ENCODE measurements at regions not wholly inside any gene's neighbourhood (a gene's known extent, or its start where the extent isn't known, plus 50 kb on each side); places are given as distances from the start of the nearest gene placed in this dataset.

DNA sequence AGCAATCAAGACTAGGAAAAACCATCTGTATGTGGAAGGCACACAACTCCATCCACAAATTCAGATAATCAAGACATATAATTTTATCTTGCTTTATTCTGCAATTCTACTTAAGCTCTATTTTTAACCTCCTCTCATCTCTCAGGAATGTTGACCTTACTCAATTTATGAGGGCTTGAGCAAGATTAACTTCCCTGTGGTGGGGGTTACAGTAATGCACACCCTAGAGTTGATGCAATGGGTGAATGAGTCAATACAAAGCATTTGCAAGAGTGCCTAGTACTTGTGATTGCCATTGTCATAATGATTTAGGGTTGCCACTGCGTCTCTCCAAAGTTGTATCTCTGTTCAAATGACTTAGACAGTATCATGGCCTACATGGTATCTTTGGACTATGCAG is 1598.4 kb upstream of the TMEM132C start:
- Histone ChIP-seq H3K4me2 (ENCODE audit: low read length) (no peak overlapping the region), H2AFZ (ENCODE audit: low read length) (no peak overlapping the region), H3K27ac (ENCODE audit: low read depth, low read length, poor library complexity, severe bottlenecking) (no peak overlapping the region), H3K9ac (ENCODE audit: low read length) (no peak overlapping the region), H3K27me3 (ENCODE audit: insufficient read depth, low read length) (no peaks in the 10 kb centered on the region), H3K9me3 (ENCODE audit: low read length) (no peaks in the 10 kb centered on the region), H3K4me1 (ENCODE audit: insufficient read depth, low read length, severe bottlenecking) (no peaks in the 10 kb centered on the region), H4K20me1 (ENCODE audit: insufficient read depth, low read length) (no peaks in the 10 kb centered on the region), H3K79me2 (ENCODE audit: insufficient read depth, low read length) (no peaks in the 10 kb centered on the region), H3K4me3 (ENCODE audit: low read depth, low read length, poor library complexity, severe bottlenecking) (no peak overlapping the region), H3K9me2 (ENCODE audit: low read depth, low read length) (no peaks in the 10 kb centered on the region), H3K36me3 (ENCODE audit: insufficient read depth, low read length) (no peaks in the 10 kb centered on the region), H3F3A (ENCODE audit: insufficient read depth, low read length) (no peaks in the 10 kb centered on the region)
- TF ChIP-seq, protein P1, sequence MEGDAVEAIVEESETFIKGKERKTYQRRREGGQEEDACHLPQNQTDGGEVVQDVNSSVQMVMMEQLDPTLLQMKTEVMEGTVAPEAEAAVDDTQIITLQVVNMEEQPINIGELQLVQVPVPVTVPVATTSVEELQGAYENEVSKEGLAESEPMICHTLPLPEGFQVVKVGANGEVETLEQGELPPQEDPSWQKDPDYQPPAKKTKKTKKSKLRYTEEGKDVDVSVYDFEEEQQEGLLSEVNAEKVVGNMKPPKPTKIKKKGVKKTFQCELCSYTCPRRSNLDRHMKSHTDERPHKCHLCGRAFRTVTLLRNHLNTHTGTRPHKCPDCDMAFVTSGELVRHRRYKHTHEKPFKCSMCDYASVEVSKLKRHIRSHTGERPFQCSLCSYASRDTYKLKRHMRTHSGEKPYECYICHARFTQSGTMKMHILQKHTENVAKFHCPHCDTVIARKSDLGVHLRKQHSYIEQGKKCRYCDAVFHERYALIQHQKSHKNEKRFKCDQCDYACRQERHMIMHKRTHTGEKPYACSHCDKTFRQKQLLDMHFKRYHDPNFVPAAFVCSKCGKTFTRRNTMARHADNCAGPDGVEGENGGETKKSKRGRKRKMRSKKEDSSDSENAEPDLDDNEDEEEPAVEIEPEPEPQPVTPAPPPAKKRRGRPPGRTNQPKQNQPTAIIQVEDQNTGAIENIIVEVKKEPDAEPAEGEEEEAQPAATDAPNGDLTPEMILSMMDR (IDR thresholded peaks at IDR 0.05; ENCODE audit: low read length), result no peak
- TF ChIP-seq EZH2 (IDR thresholded peaks at IDR 0.05; ENCODE audit: borderline replicate concordance, low read length), result no peak

DNA sequence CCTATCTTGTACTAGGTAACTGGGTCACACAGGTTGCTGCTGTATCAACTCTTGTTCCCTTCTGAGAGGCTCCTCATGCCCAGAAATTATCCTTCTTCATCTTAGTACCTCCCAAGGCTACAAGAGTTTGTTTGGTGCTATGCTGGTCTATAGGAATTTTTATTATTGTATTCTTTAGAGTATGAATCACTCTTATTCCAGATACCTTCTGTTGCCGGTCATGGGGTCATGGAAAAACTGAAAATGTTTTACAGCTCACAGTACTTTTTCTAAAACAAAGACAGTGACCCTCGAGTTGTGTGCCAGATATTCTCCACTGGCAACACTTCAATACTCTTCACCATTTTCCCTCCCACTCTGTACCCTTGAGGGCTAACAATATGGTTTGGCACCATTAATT is 1598.0 kb upstream of the TMEM132C start:
- Histone ChIP-seq H3K9me3 (ENCODE audit: low read length) (no peaks in the 10 kb centered on the region), H3K4me3 (ENCODE audit: low read depth, low read length, poor library complexity, severe bottlenecking) (no peak overlapping the region), H3F3A (ENCODE audit: insufficient read depth, low read length) (no peaks in the 10 kb centered on the region), H3K9ac (ENCODE audit: low read length) (no peak overlapping the region), H3K79me2 (ENCODE audit: insufficient read depth, low read length) (no peaks in the 10 kb centered on the region), H3K4me1 (ENCODE audit: insufficient read depth, low read length, severe bottlenecking) (no peaks in the 10 kb centered on the region), H3K9me2 (ENCODE audit: low read depth, low read length) (no peaks in the 10 kb centered on the region), H3K27ac (ENCODE audit: low read depth, low read length, poor library complexity, severe bottlenecking) (no peak overlapping the region), H2AFZ (ENCODE audit: low read length) (no peak overlapping the region), H3K36me3 (ENCODE audit: insufficient read depth, low read length) (no peaks in the 10 kb centered on the region), H3K4me2 (ENCODE audit: low read length) (no peak overlapping the region), H3K27me3 (ENCODE audit: insufficient read depth, low read length) (no peaks in the 10 kb centered on the region), H4K20me1 (ENCODE audit: insufficient read depth, low read length) (no peaks in the 10 kb centered on the region)
- no peak for TF ChIP-seq EZH2 (IDR thresholded peaks at IDR 0.05; ENCODE audit: borderline replicate concordance, low read length)
- TF ChIP-seq, protein P1 (IDR thresholded peaks at IDR 0.05; ENCODE audit: low read length), result no peak

DNA sequence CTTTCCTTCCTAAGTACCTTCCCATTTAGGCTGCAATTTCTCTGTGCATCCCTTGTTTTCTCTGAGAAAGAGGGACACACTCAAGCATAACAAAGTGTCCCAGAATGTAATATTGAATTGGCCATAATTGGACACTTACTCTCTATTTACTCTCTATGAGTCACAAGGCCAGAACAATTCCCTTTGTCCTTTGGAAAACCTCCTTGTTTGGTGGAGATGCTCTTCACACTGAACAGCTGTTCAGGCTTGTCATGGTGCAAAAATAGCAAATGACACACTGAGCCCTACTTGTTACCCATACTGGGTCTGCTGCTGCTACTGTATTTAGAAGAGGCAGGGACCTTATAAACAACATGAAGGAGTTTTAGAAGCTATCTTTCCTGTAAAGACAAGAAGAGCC is 1590.5 kb upstream of the TMEM132C start:
- no peaks in the 10 kb centered on the region for H3K36me3 ChIP-seq (ENCODE audit: insufficient read depth, low read length)

More for the DNA sequence above, 1590.5 kb upstream of the TMEM132C start:
- Histone ChIP-seq H3K79me2 (ENCODE audit: insufficient read depth, low read length) (no peaks in the 10 kb centered on the region), H3K9me2 (ENCODE audit: low read depth, low read length) (no peaks in the 10 kb centered on the region), H3K27ac (ENCODE audit: low read depth, low read length, poor library complexity, severe bottlenecking) (no peak overlapping the region), H3F3A (ENCODE audit: insufficient read depth, low read length) (no peaks in the 10 kb centered on the region), H3K4me2 (ENCODE audit: low read length) (no peak overlapping the region), H3K9ac (ENCODE audit: low read length) (no peak overlapping the region), H3K4me3 (ENCODE audit: low read depth, low read length, poor library complexity, severe bottlenecking) (no peak overlapping the region), H3K4me1 (ENCODE audit: insufficient read depth, low read length, severe bottlenecking) (no peaks in the 10 kb centered on the region), H4K20me1 (ENCODE audit: insufficient read depth, low read length) (no peaks in the 10 kb centered on the region), H3K27me3 (ENCODE audit: insufficient read depth, low read length) (no peaks in the 10 kb centered on the region), H3K9me3 (ENCODE audit: low read length) (no peaks in the 10 kb centered on the region), H2AFZ (ENCODE audit: low read length) (no peak overlapping the region)
- TF ChIP-seq, protein P1 (IDR thresholded peaks at IDR 0.05; ENCODE audit: low read length), result no peak
- no peak for TF ChIP-seq EZH2 (IDR thresholded peaks at IDR 0.05; ENCODE audit: borderline replicate concordance, low read length)
